Fibroblast of the aortic adventitia (primary cell): ENCODE measurements at regions not wholly inside any gene's neighbourhood (a gene's known extent, or its start where the extent isn't known, plus 50 kb on each side); places are given as distances from the start of the nearest gene placed in this dataset.

Source experiments
- DNase-seq: peaks from one replicate; pipeline ENCODE4 v3.0.0-alpha.2; 2010; ENCODE audit warnings: low read depth
- H3K4me3 ChIP-seq: 2 replicates; pipeline ENCODE4 v1.5.1; 2011; ENCODE audit warnings: low read depth, mild to moderate bottlenecking, control low read depth, low read length, moderate library complexity
- CTCF ChIP-seq: IDR thresholded peaks from 2 replicates; pipeline ENCODE4 v1.5.1; 2011; ENCODE audit warnings: mild to moderate bottlenecking, low read length, control low read depth, inconsistent platforms; ENCODE audit not compliant: insufficient read depth

GRCh38 chr7:108722561-108722960 is 152.9 kb downstream of the DNAJB9 start:
- no peak for TF ChIP-seq CTCF
- DNase-seq = no peak
- H3K4me3 ChIP-seq = no peak overlapping the region

GRCh38 chr7:108723381-108723814 is 153.7 kb downstream of the DNAJB9 start:
- no peak for TF ChIP-seq CTCF
- H3K4me3 ChIP-seq = no peak overlapping the region
- no peak for DNase-seq

- no peak for TF ChIP-seq CTCF
- H3K4me3 ChIP-seq = no peak overlapping the region
- peak; percentile 15 for DNase-seq
Measured at GRCh38 chr7:108724251-108725100, 154.8 kb downstream of the DNAJB9 start.

- no peak overlapping the region for H3K4me3 ChIP-seq
- no peak for DNase-seq
- no peak for TF ChIP-seq CTCF
Measured at GRCh38 chr7:108735814-108736213, 166.1 kb downstream of the DNAJB9 start.

- H3K4me3 ChIP-seq = no peak overlapping the region
- DNase-seq = no peak
Measured at GRCh38 chr7:108736221-108736891, 166.7 kb downstream of the DNAJB9 start.

More at GRCh38 chr7:108736221-108736891, 166.7 kb downstream of the DNAJB9 start:
- no peak for TF ChIP-seq CTCF
